IPS DF 6.9 (cell line): ENCODE measurements at regions not wholly inside any gene's neighbourhood (a gene's known extent, or its start where the extent isn't known, plus 50 kb on each side); places are given as distances from the start of the nearest gene placed in this dataset.
"Not testable (repeated sequence)": the region's sequence is repeated elsewhere in the genome, so short reads cannot be mapped to it uniquely, and the experiment has no call there.

ENCODE experiments used
- DNase-seq: peaks from one replicate; pipeline ENCODE4 v3.0.0-alpha.2; 2013; ENCODE audit warnings: low read depth, low spot score
- H3K27ac ChIP-seq: one replicate; pipeline ENCODE4 v1.5.1; 2013; ENCODE audit warnings: low read length, control low read depth
- H3K27me3 ChIP-seq: 2 replicates; pipeline ENCODE4 v1.6.1; 2013; ENCODE audit warnings: mild to moderate bottlenecking, low read length; ENCODE audit not compliant: control insufficient read depth, insufficient read depth
- H3K36me3 ChIP-seq: 2 replicates; pipeline ENCODE4 v1.6.1; 2013; ENCODE audit warnings: low read length; ENCODE audit not compliant: control insufficient read depth, insufficient read depth
- H3K4me1 ChIP-seq: 2 replicates; pipeline ENCODE4 v1.6.1; 2013; ENCODE audit warnings: low read length; ENCODE audit not compliant: control insufficient read depth, insufficient read depth
- H3K4me3 ChIP-seq: 2 replicates; pipeline ENCODE4 v1.5.1; 2013; ENCODE audit warnings: mild to moderate bottlenecking, low read length
- H3K9me3 ChIP-seq: 2 replicates; pipeline ENCODE4 v1.6.1; 2013; ENCODE audit warnings: low read length, inconsistent platforms; ENCODE audit not compliant: control insufficient read depth, insufficient read depth
- WGBS: extraction: QIAGEN DNeasy Blood & Tissue Kit; methylation state at CpG from one replicate; pipeline ENCODE4 v1.1.7; 2013; ENCODE audit warnings: mixed read lengths, missing lambda C conversion rate; ENCODE audit not compliant: insufficient read length, insufficient coverage; 5-methylcytosine and 5-hydroxymethylcytosine counted together

DNA sequence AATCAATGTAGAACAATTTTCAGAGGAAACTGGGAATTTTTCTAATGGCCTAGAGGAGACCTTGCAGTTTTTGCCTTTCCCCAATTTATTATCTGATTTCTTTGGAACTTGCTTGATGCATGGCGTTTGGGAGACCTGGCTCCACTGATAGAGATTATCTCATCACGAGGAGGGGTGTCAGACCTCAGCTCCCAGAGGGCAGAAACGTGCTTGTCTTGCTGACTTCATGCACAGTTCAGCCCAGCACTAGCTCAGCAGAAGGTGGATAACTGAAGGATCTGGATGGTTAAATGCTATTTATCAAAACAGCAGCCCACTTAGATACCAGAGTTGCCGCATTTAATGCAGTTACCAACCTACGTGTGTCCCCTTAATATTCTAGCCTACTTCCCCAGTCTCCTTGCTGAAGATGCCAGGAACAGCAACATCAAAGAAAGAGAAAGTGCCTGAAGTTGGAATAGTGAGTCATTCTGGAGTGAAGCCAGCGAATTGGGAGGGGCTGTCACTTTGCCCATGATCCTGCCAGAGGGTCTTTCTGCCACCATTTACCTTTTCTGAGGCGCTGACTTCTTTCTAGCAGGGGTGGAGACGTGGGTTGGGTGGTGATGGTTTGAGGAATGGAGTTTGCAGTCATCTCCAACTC, 133.5 kb upstream of the CADM1 start:
- no peak for DNase-seq
- no peak overlapping the region for H3K4me3 ChIP-seq
- no peaks in the 10 kb centered on the region for H3K36me3 ChIP-seq
- no peaks in the 10 kb centered on the region for H3K27me3 ChIP-seq
- H3K4me1 ChIP-seq: no peaks in the 10 kb centered on the region
- no peaks in the 10 kb centered on the region for H3K9me3 ChIP-seq
- no peak overlapping the region for H3K27ac ChIP-seq
- no CpG with 5 or more reads among the region's 8 CpGs for WGBS

DNA sequence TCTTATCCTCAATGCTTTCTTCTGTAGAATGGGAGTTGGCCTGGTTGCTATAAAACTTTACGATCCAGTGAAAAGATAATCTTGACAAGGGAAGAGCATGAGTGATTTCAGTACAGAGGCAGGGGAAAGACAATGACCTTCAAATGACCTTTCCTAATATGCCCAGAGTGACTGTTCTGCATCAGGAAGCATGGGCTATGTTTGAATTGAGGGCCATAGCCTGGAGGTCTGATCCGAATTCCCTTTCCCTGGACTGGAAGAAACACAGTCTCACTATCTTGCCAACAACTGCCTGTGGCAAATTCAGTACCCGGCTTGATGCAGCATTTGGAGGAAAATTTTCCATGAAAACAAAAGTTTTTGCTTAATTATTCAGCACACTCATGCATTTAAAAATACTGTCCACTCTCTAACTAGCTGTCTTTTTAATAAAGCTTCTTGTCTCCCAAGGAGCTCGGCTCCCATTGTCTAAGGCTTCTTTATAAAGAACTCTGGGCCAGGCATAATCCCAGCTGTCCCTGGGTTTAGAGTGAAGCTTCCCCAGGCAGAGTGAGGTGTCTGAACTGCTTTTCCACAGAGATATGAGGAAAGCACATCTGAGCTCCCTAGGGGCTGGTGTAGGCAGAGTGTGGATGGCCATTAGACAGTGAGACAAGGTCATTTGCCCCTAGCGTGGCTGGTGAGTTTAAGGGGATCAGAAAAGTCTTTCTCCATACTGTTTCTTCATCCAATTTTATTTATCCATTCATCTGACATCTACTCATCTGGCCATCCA, 132.7 kb upstream of the CADM1 start:
- WGBS: no CpG with 5 or more reads among the region's 5 CpGs
- no peaks in the 10 kb centered on the region for H3K4me1 ChIP-seq

DNA sequence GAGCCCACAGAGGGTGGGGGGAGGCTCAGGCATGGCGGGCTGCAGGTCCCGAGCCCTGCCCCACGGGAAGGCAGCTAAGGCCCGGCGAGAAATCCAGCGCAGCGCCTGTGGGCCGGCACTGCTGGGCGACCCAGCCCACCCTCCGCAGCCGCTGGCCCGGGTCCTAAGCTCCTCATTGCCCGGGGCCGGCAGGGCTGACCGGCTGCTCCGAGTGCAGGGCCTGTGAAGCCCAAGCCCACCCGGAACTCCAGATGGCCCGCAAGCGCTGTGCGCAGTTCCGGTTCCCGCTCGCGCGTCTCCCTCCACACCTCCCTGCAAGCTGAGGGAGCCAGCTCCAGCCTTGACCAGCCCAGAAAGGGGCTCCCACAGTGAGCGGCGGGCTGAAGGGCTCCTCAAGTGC, 129.8 kb upstream of the CADM1 start:
- H3K27me3 ChIP-seq, DNase-seq, H3K4me3 ChIP-seq, H3K27ac ChIP-seq, H3K4me1 ChIP-seq, H3K9me3 ChIP-seq, H3K36me3 ChIP-seq: not testable (repeated sequence)
- no CpG with 5 or more reads among the region's 27 CpGs for WGBS

More for the DNA sequence above, 132.7 kb upstream of the CADM1 start:
- Histone ChIP-seq H3K9me3 (no peaks in the 10 kb centered on the region), H3K27me3 (no peaks in the 10 kb centered on the region), H3K27ac (no peak overlapping the region), H3K4me3 (no peak overlapping the region), H3K36me3 (no peaks in the 10 kb centered on the region)
- no peak for DNase-seq

GRCh38 chr11:115632061-115632460, 127.8 kb upstream of the CADM1 start:
- DNase-seq: no peak
- WGBS: no CpG with 5 or more reads among the region's 2 CpGs
- Histone ChIP-seq H3K36me3 (no peaks in the 10 kb centered on the region), H3K4me3 (no peak overlapping the region), H3K27ac (no peak overlapping the region), H3K27me3 (no peaks in the 10 kb centered on the region), H3K4me1 (no peaks in the 10 kb centered on the region), H3K9me3 (no peaks in the 10 kb centered on the region)

- no peaks in the 10 kb centered on the region for H3K27me3 ChIP-seq
- H3K36me3 ChIP-seq: no peaks in the 10 kb centered on the region
- H3K4me1 ChIP-seq: no peaks in the 10 kb centered on the region
- no peak overlapping the region for H3K4me3 ChIP-seq
- no peak for DNase-seq
- WGBS: no CpG with 5 or more reads among the region's 4 CpGs
- H3K27ac ChIP-seq: no peak overlapping the region
- H3K9me3 ChIP-seq: no peaks in the 10 kb centered on the region
Observed at GRCh38 chr11:115631609-115632008, 127.4 kb upstream of the CADM1 start.

DNA sequence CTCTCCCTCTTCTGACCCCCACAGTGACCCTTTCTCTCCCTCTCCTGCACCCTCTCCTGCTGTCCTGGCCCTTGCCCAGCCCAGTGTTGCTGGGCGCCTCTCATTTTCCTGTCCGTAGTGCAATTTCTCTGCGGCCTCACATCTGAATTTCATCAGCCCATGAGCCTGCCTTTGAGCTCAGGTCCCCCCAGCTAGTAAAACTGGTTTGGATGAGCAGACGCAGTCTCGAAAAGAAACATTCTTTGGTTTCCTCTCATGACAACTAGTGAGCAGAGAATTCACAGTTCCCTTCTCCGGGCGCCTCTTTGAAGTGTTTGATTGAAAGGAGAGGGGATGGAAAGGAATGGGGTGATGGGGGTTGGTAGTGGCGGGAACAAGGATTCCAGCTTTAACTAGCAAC, 126.0 kb upstream of the CADM1 start:
- Histone ChIP-seq H3K27me3 (no peaks in the 10 kb centered on the region), H3K36me3 (no peaks in the 10 kb centered on the region), H3K4me3 (no peak overlapping the region), H3K9me3 (no peaks in the 10 kb centered on the region), H3K4me1 (no peaks in the 10 kb centered on the region), H3K27ac (no peak overlapping the region)
- WGBS: no CpG with 5 or more reads among the region's 8 CpGs
- no peak for DNase-seq

GRCh38 chr11:115629456-115630015, 125.3 kb upstream of the CADM1 start:
- no CpG with 5 or more reads among the region's 5 CpGs for WGBS
- H3K9me3 ChIP-seq: no peaks in the 10 kb centered on the region
- H3K4me1 ChIP-seq: no peaks in the 10 kb centered on the region
- no peaks in the 10 kb centered on the region for H3K27me3 ChIP-seq
- DNase-seq: no peak
- H3K36me3 ChIP-seq: no peaks in the 10 kb centered on the region
- no peak overlapping the region for H3K27ac ChIP-seq
- H3K4me3 ChIP-seq: no peak overlapping the region

DNA sequence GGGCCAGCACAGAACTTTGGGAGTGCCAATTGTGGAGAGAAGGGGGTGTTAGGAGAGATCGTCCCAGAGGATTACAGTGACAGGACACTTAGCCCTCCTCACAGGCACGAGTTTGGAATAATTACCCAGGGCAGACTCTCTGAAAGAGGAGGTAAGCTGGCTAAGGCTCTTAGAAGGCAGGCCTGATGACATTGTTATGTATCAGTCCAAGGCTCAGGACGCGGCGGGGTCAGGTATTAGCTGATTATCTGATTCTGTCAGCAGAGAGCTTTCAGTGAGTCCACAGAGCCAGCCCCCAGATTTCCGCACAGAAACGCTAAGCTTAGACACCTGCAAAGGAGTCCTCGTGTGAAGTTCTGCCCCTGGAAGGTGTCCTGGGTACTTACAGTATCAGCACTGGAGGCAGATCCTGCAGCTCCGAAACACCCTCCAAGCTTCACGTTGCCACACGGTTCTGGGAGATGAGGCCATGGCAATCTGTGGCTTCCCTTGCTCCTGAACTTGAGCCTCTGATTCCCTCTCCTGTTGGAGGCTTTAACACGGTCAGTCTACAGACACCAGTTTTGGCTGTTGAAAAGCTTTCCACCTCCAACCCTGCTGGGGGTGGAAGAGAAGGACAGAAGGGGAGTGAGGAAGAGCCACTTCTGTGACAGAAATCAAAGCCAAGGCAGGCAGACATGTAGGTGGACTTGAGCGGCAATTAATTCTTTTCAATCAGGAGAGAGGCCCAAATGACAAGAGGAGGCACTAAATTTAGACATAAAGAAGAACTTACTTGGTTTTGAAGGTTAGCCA, 123.6 kb upstream of the CADM1 start:
- Histone ChIP-seq H3K27ac (no peak overlapping the region), H3K36me3 (no peaks in the 10 kb centered on the region), H3K9me3 (no peaks in the 10 kb centered on the region), H3K4me1 (no peaks in the 10 kb centered on the region), H3K27me3 (no peaks in the 10 kb centered on the region), H3K4me3 (no peak overlapping the region)
- DNase-seq: no peak
- no CpG with 5 or more reads among the region's 13 CpGs for WGBS

DNA sequence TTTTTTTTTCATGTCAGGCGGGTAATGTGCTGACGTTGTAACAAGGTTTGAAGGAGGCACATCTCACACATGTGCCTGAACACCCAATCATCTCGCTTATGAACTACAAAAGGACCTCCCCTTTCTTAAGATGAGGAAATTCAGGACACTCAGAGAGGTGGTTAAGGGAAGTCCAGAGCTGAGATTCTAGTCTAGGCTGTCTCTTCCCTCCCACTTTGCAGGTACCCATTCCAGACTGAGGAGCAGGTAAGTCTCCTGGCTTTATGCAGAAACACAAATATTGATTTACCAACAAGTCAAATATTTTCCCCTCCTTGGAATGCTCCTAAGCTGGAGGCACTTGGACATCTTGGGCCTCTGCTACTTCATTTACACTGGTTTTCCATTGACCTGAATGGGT, 122.9 kb upstream of the CADM1 start:
- Histone ChIP-seq H3K36me3 (no peaks in the 10 kb centered on the region), H3K9me3 (no peaks in the 10 kb centered on the region), H3K4me3 (no peak overlapping the region), H3K4me1 (no peaks in the 10 kb centered on the region), H3K27ac (no peak overlapping the region), H3K27me3 (no peaks in the 10 kb centered on the region)
- WGBS: no CpG with 5 or more reads among the region's 3 CpGs
- no peak for DNase-seq

DNA sequence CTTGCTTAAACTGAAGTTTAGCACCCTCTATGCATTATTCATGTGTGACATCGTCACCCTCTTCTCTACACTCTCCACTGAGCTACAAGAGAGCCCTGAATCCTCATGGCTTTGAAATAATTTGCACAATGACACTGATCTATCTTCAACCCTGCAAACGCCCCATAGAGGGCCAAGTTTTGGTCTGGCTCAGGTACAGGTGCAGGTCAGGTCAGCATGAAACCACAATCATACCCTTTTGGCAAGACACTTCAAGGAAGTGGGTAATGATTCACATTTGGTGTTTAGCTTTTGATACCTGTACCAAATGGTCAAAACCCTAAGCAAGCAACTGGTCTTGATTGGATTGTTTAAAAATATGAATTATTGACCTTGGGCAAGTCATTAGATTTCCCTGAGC, 122.2 kb upstream of the CADM1 start:
- Histone ChIP-seq H3K4me1 (no peaks in the 10 kb centered on the region), H3K27me3 (no peaks in the 10 kb centered on the region), H3K4me3 (no peak overlapping the region), H3K27ac (no peak overlapping the region), H3K36me3 (no peaks in the 10 kb centered on the region), H3K9me3 (no peaks in the 10 kb centered on the region)
- no peak for DNase-seq
- WGBS: no CpG with 5 or more reads among the region's 2 CpGs
